SK-N-SH treated with all-trans-retinoic acid at 6 μM for 48 hours (cell line): ENCODE measurements at regions not wholly inside any gene's neighbourhood (a gene's known extent, or its start where the extent isn't known, plus 50 kb on each side); places are given as distances from the start of the nearest gene placed in this dataset.

Experiments used
- ATAC-seq: fragments of 200-7000 bp; cut with Tn5 transposase; 3 replicates; pipeline ENCODE4 v1.9.1; 2020; ENCODE audit warnings: mild to moderate bottlenecking, moderate library complexity
- ARNTL ChIP-seq: fragments of 450-650 bp; formaldehyde crosslinking; IDR thresholded peaks from 2 replicates; pipeline ENCODE4 v1.5.0; 2020; ENCODE audit warnings: low read depth, mild to moderate bottlenecking, moderate library complexity, borderline replicate concordance
- BACH2 ChIP-seq: fragments of 250-450 bp; sonication (Bioruptor Pico); IDR thresholded peaks from 2 replicates; pipeline ENCODE4 v1.9.0; 2021; ENCODE audit warnings: mild to moderate bottlenecking, borderline replicate concordance
- CREB5 ChIP-seq: fragments of 250-450 bp; sonication (Bioruptor Pico); IDR thresholded peaks from 2 replicates; pipeline ENCODE4 v1.5.1; 2020; ENCODE audit warnings: low read depth, mild to moderate bottlenecking, moderate library complexity
- CSDC2 ChIP-seq: fragments of 250-450 bp; sonication (Bioruptor Pico); IDR thresholded peaks from 2 replicates; pipeline ENCODE4 v1.5.0; 2020; ENCODE audit warnings: mild to moderate bottlenecking, moderate library complexity
- ESRRG ChIP-seq: fragments of 250-450 bp; sonication (Bioruptor Pico); IDR thresholded peaks from 2 replicates; pipeline ENCODE4 v1.6.1; 2021; ENCODE audit warnings: mild to moderate bottlenecking
- GLIS3 ChIP-seq: fragments of 250-450 bp; sonication (Bioruptor Pico); IDR thresholded peaks from 2 replicates; pipeline ENCODE4 v1.5.0; 2020; ENCODE audit warnings: mild to moderate bottlenecking, moderate library complexity
- OSR1 ChIP-seq: fragments of 250-450 bp; sonication (Bioruptor Pico); IDR thresholded peaks from 2 replicates; pipeline ENCODE4 v1.8.0; 2022; ENCODE audit warnings: moderate library complexity, mild to moderate bottlenecking, inconsistent platforms
- PATZ1 ChIP-seq: fragments of 250-450 bp; sonication (Bioruptor Pico); IDR thresholded peaks from 2 replicates; pipeline ENCODE4 v1.8.0; 2020; ENCODE audit warnings: mild to moderate bottlenecking, moderate library complexity, borderline replicate concordance
- POU6F1 ChIP-seq: fragments of 250-450 bp; sonication (Bioruptor Pico); IDR thresholded peaks from 2 replicates; pipeline ENCODE4 v1.8.0; 2021; ENCODE audit warnings: low read depth, mild to moderate bottlenecking, moderate library complexity, borderline replicate concordance
- PPARA ChIP-seq: fragments of 250-450 bp; sonication (Bioruptor Pico); IDR thresholded peaks from 2 replicates; pipeline ENCODE4 v1.5.0; 2020; ENCODE audit warnings: mild to moderate bottlenecking, borderline replicate concordance
- RARB ChIP-seq: fragments of 250-450 bp; sonication (Bioruptor Pico); IDR thresholded peaks from 2 replicates; pipeline ENCODE4 v1.8.0; 2021; ENCODE audit warnings: mild to moderate bottlenecking, moderate library complexity
- SNAI2 ChIP-seq: fragments of 250-450 bp; sonication (Bioruptor Pico); IDR thresholded peaks from 2 replicates; pipeline ENCODE4 v1.5.0; 2020; ENCODE audit warnings: mild to moderate bottlenecking, moderate library complexity
- TCF4 ChIP-seq: fragments of 250-450 bp; sonication (Bioruptor Pico); IDR thresholded peaks from 2 replicates; pipeline ENCODE4 v1.8.0; 2021; ENCODE audit warnings: mild to moderate bottlenecking, moderate library complexity, borderline replicate concordance
- TOX ChIP-seq: fragments of 250-450 bp; sonication (Bioruptor Pico); IDR thresholded peaks from 2 replicates; pipeline ENCODE4 v1.8.0; 2021; ENCODE audit warnings: mild to moderate bottlenecking, moderate library complexity, borderline replicate concordance
- TSHZ2 ChIP-seq: fragments of 250-450 bp; sonication (Bioruptor Pico); IDR thresholded peaks from 2 replicates; pipeline ENCODE4 v1.5.0; 2020; ENCODE audit warnings: mild to moderate bottlenecking, moderate library complexity
- ZC3H10 ChIP-seq: fragments of 250-450 bp; sonication (Bioruptor Pico); IDR thresholded peaks from 2 replicates; pipeline ENCODE4 v1.5.1; 2021; ENCODE audit warnings: mild to moderate bottlenecking, moderate library complexity
- ZFP3 ChIP-seq: fragments of 250-450 bp; sonication (Bioruptor Pico); IDR thresholded peaks from 2 replicates; pipeline ENCODE4 v1.5.0; 2020; ENCODE audit warnings: mild to moderate bottlenecking, moderate library complexity
- ZFP30 ChIP-seq: fragments of 450-650 bp; formaldehyde crosslinking; IDR thresholded peaks from 2 replicates; pipeline ENCODE4 v1.5.0; 2022; ENCODE audit warnings: mild to moderate bottlenecking, moderate library complexity
- ZNF565 ChIP-seq: fragments of 450-650 bp; formaldehyde crosslinking; conservative IDR thresholded peaks from 2 replicates; pipeline ENCODE4 v1.5.0; 2020; ENCODE audit warnings: low read depth, mild to moderate bottlenecking, moderate library complexity
- ZNF70 ChIP-seq: fragments of 450-650 bp; formaldehyde crosslinking; IDR thresholded peaks from 2 replicates; pipeline ENCODE4 v1.5.0; 2020; ENCODE audit warnings: mild to moderate bottlenecking, moderate library complexity
- ZNF8 ChIP-seq: fragments of 450-650 bp; formaldehyde crosslinking; IDR thresholded peaks from 2 replicates; pipeline ENCODE4 v1.5.0; 2020; ENCODE audit warnings: mild to moderate bottlenecking, moderate library complexity

GRCh38 chr6:12605888-12606345 lies 110.7 kb upstream of the PHACTR1 start:
- ATAC-seq: peak; percentile 87
- TF ChIP-seq ZNF8 (CRISPR knock-in tag): no peak

GRCh38 chr6:12606616-12607015 lies 110.0 kb upstream of the PHACTR1 start:
- TF ChIP-seq ZNF70 (CRISPR knock-in tag) (no peak), TSHZ2 (no peak), ZFP3 (CRISPR knock-in tag) (no peak), TCF4 (CRISPR knock-in tag) (no peak), CREB5 (CRISPR knock-in tag) (no peak), ZNF565 (CRISPR knock-in tag) (no peak), ESRRG (CRISPR knock-in tag) (no peak), ARNTL (CRISPR knock-in tag) (no peak), POU6F1 (CRISPR knock-in tag) (no peak), ZFP30 (CRISPR knock-in tag) (no peak), PPARA (no peak), ZNF8 (CRISPR knock-in tag) (no peak), PATZ1 (CRISPR knock-in tag) (no peak), SNAI2 (CRISPR knock-in tag) (no peak), GLIS3 (CRISPR knock-in tag) (no peak), BACH2 (CRISPR knock-in tag) (no peak), CSDC2 (CRISPR knock-in tag) (no peak), TOX (CRISPR knock-in tag) (no peak), OSR1 (no peak), ZC3H10 (CRISPR knock-in tag) (no peak)
- TF ChIP-seq, all 23 proteins: peak for 0
- ATAC-seq: no peak

- TF ChIP-seq PATZ1 (CRISPR knock-in tag) (no peak), CREB5 (CRISPR knock-in tag) (no peak), ZFP30 (CRISPR knock-in tag) (no peak), RARB (CRISPR knock-in tag) (no peak), BACH2 (CRISPR knock-in tag) (no peak), TSHZ2 (no peak), GLIS3 (CRISPR knock-in tag) (no peak), ARNTL (CRISPR knock-in tag) (no peak), TOX (CRISPR knock-in tag) (no peak), PPARA (no peak), ZNF70 (CRISPR knock-in tag) (no peak), ZFP3 (CRISPR knock-in tag) (no peak)
- TF ChIP-seq, all 23 proteins: peak for 0
- peak; percentile 34; the same call in 1 of the 3 replicates for ATAC-seq
Measured at GRCh38 chr6:12608016-12608860, 108.3 kb upstream of the PHACTR1 start.
